Kidney glomerular epithelial cell (primary cell): ENCODE measurements at regions not wholly inside any gene's neighbourhood (a gene's known extent, or its start where the extent isn't known, plus 50 kb on each side); places are given as distances from the start of the nearest gene placed in this dataset.
A peak's percentile ranks its signal among the peaks of the same experiment; 100 is the strongest.

ENCODE experiments used
- DNase-seq: peaks from one replicate; lab custom pipeline; 2025; lab: John Stamatoyannopoulos, UW

- DNase-seq: no peak
Measured at GRCh38 chr1:82644186-82644915, 843.6 kb downstream of the ADGRL2 start.

GRCh38 chr1:82640352-82640751 is 839.6 kb downstream of the ADGRL2 start:
- DNase-seq: no peak

- DNase-seq: no peak
Measured at GRCh38 chr1:82634266-82634665, 833.5 kb downstream of the ADGRL2 start.

GRCh38 chr1:82632155-82632554 is 831.4 kb downstream of the ADGRL2 start:
- peak; percentile 61 for DNase-seq

- DNase-seq: no peak
Measured at GRCh38 chr1:82628887-82629286, 828.2 kb downstream of the ADGRL2 start.

- no peak for DNase-seq
Measured at GRCh38 chr1:82625537-82625936, 824.8 kb downstream of the ADGRL2 start.

- no peak for DNase-seq
Measured at GRCh38 chr1:82621076-82621475, 820.3 kb downstream of the ADGRL2 start.

- no peak for DNase-seq
Measured at GRCh38 chr1:82614090-82614489, 813.4 kb downstream of the ADGRL2 start.

GRCh38 chr1:82612986-82613385 is 812.3 kb downstream of the ADGRL2 start:
- DNase-seq: no peak

GRCh38 chr1:82606546-82606945 is 805.8 kb downstream of the ADGRL2 start:
- DNase-seq: no peak

GRCh38 chr1:82604524-82604923 is 803.8 kb downstream of the ADGRL2 start:
- DNase-seq: no peak

GRCh38 chr1:82600314-82600713 is 799.6 kb downstream of the ADGRL2 start:
- DNase-seq: no peak

- no peak for DNase-seq
Measured at GRCh38 chr1:82598812-82599211, 798.1 kb downstream of the ADGRL2 start.

GRCh38 chr1:82598337-82598736 is 797.6 kb downstream of the ADGRL2 start:
- DNase-seq: no peak

- DNase-seq: no peak
Measured at GRCh38 chr1:82597649-82598048, 796.9 kb downstream of the ADGRL2 start.

- DNase-seq: no peak
Measured at GRCh38 chr1:82597141-82597540, 796.4 kb downstream of the ADGRL2 start.

- no peak for DNase-seq
Measured at GRCh38 chr1:82593561-82593960, 792.8 kb downstream of the ADGRL2 start.

- DNase-seq: no peak
Measured at GRCh38 chr1:82589588-82589987, 788.9 kb downstream of the ADGRL2 start.

GRCh38 chr1:82587371-82587770 is 786.6 kb downstream of the ADGRL2 start:
- no peak for DNase-seq

- DNase-seq: no peak
Measured at GRCh38 chr1:82586473-82586872, 785.7 kb downstream of the ADGRL2 start.

- no peak for DNase-seq
Measured at GRCh38 chr1:82582347-82582746, 781.6 kb downstream of the ADGRL2 start.

- DNase-seq: no peak
Measured at GRCh38 chr1:82578086-82578726, 777.5 kb downstream of the ADGRL2 start.

GRCh38 chr1:82567348-82567747 is 766.6 kb downstream of the ADGRL2 start:
- DNase-seq: no peak

- peak; percentile 94 for DNase-seq
Measured at GRCh38 chr1:82565546-82565945, 764.8 kb downstream of the ADGRL2 start.
